Suprapubic skin (tissue), 3 donors: ENCODE measurements at regions not wholly inside any gene's neighbourhood (a gene's known extent, or its start where the extent isn't known, plus 50 kb on each side); places are given as distances from the start of the nearest gene placed in this dataset.

Experiments used
- CTCF ChIP-seq, 2 donors: fragments of 200-600 bp in 1 of 2; fragments of 450-650 bp in 1 of 2; sonication (generic) in 1 of 2; IDR thresholded peaks; one replicate each; pipeline ENCODE4 v1.5.1; 2016 to 2019; ENCODE audit warnings: antibody characterized with exemption in 2 of 2, mild to moderate bottlenecking in 1 of 2, moderate library complexity in 1 of 2
- EP300 ChIP-seq: sonication (generic); formaldehyde crosslinking; IDR thresholded peaks from one replicate; pipeline ENCODE4 v1.6.1; 2017; ENCODE audit warnings: antibody characterized with exemption

GRCh38 chr16:6246266-6246665 lies 1086.4 kb upstream of the RBFOX1 start:
- TF ChIP-seq CTCF (IDR thresholded peaks at IDR 0.05) = no peak
- TF ChIP-seq EP300 = no peak
